ENCODE measurements at regions not wholly inside any gene's neighbourhood (a gene's known extent, or its start where the extent isn't known, plus 50 kb on each side); places are given as distances from the start of the nearest gene placed in this dataset.

- TF ChIP-seq, protein P1, sequence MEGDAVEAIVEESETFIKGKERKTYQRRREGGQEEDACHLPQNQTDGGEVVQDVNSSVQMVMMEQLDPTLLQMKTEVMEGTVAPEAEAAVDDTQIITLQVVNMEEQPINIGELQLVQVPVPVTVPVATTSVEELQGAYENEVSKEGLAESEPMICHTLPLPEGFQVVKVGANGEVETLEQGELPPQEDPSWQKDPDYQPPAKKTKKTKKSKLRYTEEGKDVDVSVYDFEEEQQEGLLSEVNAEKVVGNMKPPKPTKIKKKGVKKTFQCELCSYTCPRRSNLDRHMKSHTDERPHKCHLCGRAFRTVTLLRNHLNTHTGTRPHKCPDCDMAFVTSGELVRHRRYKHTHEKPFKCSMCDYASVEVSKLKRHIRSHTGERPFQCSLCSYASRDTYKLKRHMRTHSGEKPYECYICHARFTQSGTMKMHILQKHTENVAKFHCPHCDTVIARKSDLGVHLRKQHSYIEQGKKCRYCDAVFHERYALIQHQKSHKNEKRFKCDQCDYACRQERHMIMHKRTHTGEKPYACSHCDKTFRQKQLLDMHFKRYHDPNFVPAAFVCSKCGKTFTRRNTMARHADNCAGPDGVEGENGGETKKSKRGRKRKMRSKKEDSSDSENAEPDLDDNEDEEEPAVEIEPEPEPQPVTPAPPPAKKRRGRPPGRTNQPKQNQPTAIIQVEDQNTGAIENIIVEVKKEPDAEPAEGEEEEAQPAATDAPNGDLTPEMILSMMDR (IDR thresholded peaks at IDR 0.05; ENCODE audit: low read length), result no peak
- TF ChIP-seq EZH2 (IDR thresholded peaks at IDR 0.05; ENCODE audit: borderline replicate concordance, low read length), result no peak
These were observed 51.1 kb upstream of the HBS1L start for GRCh38 chr6:135105710-135106109.

Data from OCI-LY1 (cell line).